ENCODE measurements at regions not wholly inside any gene's neighbourhood (a gene's known extent, or its start where the extent isn't known, plus 50 kb on each side); places are given as distances from the start of the nearest gene placed in this dataset.
A peak's percentile ranks its signal among the peaks of the same experiment; 100 is the strongest.
"Not testable (repeated sequence)": the region's sequence is repeated elsewhere in the genome, so short reads cannot be mapped to it uniquely, and the experiment has no call there.

DNA sequence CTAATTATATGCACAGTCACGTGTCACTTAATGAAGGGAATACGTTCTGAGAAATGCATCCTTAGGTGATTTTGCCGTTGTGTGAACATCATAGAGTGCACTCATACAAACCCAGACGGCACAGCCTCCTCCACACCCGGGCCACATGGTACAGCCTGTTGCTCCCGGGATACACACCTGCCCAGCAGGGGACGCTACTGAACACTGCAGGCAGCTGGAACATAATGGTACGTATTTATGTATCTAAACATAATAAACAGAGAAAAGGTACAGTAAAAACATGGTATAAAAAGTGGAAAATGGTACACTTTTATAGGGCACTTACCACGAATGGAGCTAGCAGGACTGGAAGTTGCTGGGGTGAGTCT lies 752.3 kb upstream of the TPTE start:
- H3K4me3 ChIP-seq (ENCODE audit: low read length); H3K9ac ChIP-seq (ENCODE audit: low read depth, low read length); H3K27ac ChIP-seq (ENCODE audit: low read length); H3K36me3 ChIP-seq (ENCODE audit: insufficient read depth, low read depth, low read length); H3K4me1 ChIP-seq (ENCODE audit: insufficient read depth, low read length); H3K27me3 ChIP-seq (ENCODE audit: insufficient read depth, low read length): not testable (repeated sequence)
- peaks cover 97% of the 10 kb centered on the region for H3K9me3 ChIP-seq (ENCODE audit: insufficient read depth, low read depth, low read length)

DNA sequence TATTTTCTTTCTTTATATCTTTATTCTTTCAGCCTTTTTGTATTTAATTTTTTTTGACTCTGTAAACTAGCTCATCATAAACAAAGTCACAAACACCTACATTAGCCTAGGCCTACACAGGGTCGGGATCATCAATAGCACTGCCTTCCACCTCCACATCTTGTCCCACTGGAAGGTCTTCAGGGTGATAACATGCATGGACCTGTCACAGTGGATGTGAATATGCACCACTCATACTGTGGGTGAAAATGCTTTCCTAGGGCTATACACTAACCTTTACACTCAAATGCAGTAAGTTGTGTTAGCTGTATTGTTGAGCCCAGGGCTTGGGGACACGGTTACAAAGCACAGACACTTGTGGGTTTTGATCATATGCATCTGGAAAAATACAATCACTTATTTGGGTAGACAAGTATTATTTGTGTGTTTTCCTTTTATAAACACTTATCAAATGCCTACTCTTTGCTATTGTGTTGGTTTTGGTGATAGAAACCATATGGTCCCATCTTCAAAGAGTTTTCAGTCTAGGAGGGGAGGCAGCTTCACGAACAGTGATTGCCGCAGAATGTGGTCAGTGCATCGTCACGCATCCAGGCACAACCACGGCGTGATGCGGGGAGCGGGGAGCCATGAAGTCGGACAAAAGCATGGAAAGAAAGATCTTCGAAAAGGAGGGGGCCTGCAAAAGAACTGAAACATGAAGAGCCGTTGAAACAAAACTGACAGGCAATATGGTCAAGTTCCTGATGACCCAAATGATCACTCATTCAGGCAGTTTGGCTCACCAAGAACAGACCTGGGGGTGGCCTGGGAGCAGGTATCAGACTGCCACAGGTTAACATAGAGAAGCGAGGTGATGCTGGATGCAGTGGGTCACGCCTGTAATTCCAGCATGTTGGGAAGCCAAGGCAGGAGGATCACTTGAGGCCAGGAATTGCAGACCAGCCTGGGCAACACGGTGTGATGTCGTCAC lies 751.4 kb upstream of the TPTE start:
- Histone ChIP-seq H3K4me3 (ENCODE audit: low read length) (peak overlapping the region; percentile 10; the same call in 1 of the 2 replicates), H3K9me3 (ENCODE audit: insufficient read depth, low read depth, low read length) (peaks cover 99% of the 10 kb centered on the region)
- H3K27ac ChIP-seq (ENCODE audit: low read length); H3K4me1 ChIP-seq (ENCODE audit: insufficient read depth, low read length); H3K9ac ChIP-seq (ENCODE audit: low read depth, low read length); H3K27me3 ChIP-seq (ENCODE audit: insufficient read depth, low read length); H3K36me3 ChIP-seq (ENCODE audit: insufficient read depth, low read depth, low read length): not testable (repeated sequence)

DNA sequence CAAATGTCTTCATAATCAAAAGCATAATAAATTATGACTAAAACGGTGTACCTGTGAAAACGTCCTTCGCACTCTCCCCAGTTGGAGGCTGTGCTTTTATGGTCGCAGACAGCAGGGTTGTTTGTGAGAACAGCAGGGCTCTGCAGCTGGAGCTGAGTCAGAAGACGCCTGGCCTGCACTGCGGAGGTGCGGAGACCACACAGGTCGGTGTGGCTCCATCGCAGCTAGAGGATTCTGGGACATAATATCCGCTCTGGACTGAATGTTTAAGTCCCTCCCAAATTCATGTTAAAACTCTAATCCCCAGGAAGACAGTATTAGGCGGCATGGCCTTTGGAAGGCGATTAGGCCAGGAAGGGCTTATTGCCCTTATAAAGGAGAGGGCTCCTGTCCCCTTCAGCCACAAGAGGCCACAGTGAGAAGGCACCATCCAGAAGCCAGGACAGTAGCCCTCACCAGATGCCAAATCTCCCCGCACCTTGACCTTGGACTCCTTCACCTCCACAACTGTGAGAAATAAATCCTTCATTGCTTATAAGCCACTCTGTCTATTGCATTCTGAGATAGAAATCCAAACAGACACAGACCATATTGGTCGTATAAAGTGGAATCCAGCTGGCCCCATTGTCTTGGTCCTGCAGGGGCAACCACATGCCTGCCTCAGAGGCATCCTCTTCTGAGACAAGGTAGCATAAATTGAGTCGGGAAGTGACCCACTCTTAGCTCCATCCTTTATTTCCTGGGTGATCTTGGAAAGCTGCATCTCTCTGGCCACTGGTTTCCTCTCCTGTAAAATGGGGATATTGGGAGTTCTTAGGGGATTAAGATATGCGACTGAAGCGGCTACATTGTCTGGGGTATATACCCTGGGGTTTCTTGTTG lies 749.7 kb upstream of the TPTE start:
- not testable (repeated sequence) for H3K27me3 ChIP-seq (ENCODE audit: insufficient read depth, low read length); H3K9ac ChIP-seq (ENCODE audit: low read depth, low read length); H3K4me1 ChIP-seq (ENCODE audit: insufficient read depth, low read length); H3K4me3 ChIP-seq (ENCODE audit: low read length); H3K27ac ChIP-seq (ENCODE audit: low read length); H3K36me3 ChIP-seq (ENCODE audit: insufficient read depth, low read depth, low read length)
- H3K9me3 ChIP-seq (ENCODE audit: insufficient read depth, low read depth, low read length) = peaks cover 99% of the 10 kb centered on the region

DNA sequence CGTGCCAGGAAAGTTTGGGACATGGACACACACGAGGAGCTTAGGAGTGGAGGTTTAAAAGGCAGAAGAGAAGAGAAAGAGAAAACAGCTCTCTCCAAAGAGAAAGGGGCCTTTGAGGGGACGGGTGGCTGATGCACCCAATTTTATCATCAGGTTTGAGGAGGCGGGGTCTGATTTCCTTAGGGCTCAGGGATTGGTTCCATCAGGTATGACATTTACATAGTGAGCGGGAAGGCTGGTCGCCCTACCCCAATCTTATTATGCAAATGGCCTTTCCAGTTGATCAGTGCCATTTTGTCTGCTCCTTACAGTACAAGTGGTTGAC lies 749.1 kb upstream of the TPTE start:
- H3K9ac ChIP-seq (ENCODE audit: low read depth, low read length) = no peak overlapping the region
- no peak overlapping the region for H3K27ac ChIP-seq (ENCODE audit: low read length)
- H3K4me3 ChIP-seq (ENCODE audit: low read length) = no peak overlapping the region
- H3K36me3 ChIP-seq (ENCODE audit: insufficient read depth, low read depth, low read length) = no peaks in the 10 kb centered on the region
- no peaks in the 10 kb centered on the region for H3K4me1 ChIP-seq (ENCODE audit: insufficient read depth, low read length)
- no peaks in the 10 kb centered on the region for H3K27me3 ChIP-seq (ENCODE audit: insufficient read depth, low read length)
- peaks cover 99% of the 10 kb centered on the region for H3K9me3 ChIP-seq (ENCODE audit: insufficient read depth, low read depth, low read length)

DNA sequence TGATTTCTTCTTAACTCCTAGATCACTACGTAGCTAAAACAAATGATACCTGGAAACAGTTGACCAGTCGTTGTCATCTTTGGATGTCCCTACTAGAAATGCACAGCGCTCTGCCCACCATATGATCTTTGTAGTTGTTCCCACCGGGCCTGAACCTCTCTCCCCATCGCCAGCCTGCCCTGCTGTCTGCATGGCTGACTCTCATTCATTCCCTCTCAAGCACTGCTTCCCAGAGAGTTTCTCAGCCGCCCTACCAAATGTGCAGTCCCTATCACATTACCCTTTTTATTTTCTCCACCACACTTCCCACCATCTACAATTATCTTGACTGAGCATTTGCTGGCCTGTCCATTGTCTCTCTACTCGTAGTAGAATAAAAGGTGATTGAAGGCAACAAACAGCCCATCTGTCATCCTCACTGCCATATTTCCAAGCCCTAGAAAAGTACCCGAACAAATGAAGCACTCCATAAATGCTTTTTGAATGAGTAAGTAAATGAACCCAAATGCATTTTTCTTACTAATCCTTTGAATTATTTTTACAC lies 748.4 kb upstream of the TPTE start:
- not testable (repeated sequence) for H3K27me3 ChIP-seq (ENCODE audit: insufficient read depth, low read length); H3K9ac ChIP-seq (ENCODE audit: low read depth, low read length); H3K4me3 ChIP-seq (ENCODE audit: low read length); H3K4me1 ChIP-seq (ENCODE audit: insufficient read depth, low read length); H3K36me3 ChIP-seq (ENCODE audit: insufficient read depth, low read depth, low read length); H3K27ac ChIP-seq (ENCODE audit: low read length)
- peaks cover 98% of the 10 kb centered on the region for H3K9me3 ChIP-seq (ENCODE audit: insufficient read depth, low read depth, low read length)

DNA sequence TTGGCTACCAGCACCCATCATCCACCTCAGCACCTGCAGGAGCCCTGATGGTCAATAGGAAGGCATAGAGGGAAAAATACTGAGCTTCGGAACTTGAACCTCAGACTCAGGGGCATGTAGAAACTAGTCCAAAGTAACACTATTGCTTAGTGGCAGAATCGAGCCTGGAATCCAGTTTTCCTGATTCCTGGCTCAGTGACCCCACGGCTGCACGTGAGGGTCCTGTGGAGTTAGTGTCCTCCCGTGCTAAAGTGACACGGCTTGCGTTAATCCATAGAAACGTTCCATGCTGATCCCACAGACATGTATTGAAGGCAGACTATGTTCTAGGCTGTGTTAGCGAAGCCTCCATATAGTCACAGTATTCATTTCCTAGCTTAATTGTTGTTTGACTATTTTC lies 747.0 kb upstream of the TPTE start:
- H3K27me3 ChIP-seq (ENCODE audit: insufficient read depth, low read length) = no peaks in the 10 kb centered on the region
- no peaks in the 10 kb centered on the region for H3K4me1 ChIP-seq (ENCODE audit: insufficient read depth, low read length)
- no peak overlapping the region for H3K27ac ChIP-seq (ENCODE audit: low read length)
- no peak overlapping the region for H3K4me3 ChIP-seq (ENCODE audit: low read length)
- no peaks in the 10 kb centered on the region for H3K36me3 ChIP-seq (ENCODE audit: insufficient read depth, low read depth, low read length)
- H3K9ac ChIP-seq (ENCODE audit: low read depth, low read length) = no peak overlapping the region
- H3K9me3 ChIP-seq (ENCODE audit: insufficient read depth, low read depth, low read length) = peaks cover 98% of the 10 kb centered on the region

DNA sequence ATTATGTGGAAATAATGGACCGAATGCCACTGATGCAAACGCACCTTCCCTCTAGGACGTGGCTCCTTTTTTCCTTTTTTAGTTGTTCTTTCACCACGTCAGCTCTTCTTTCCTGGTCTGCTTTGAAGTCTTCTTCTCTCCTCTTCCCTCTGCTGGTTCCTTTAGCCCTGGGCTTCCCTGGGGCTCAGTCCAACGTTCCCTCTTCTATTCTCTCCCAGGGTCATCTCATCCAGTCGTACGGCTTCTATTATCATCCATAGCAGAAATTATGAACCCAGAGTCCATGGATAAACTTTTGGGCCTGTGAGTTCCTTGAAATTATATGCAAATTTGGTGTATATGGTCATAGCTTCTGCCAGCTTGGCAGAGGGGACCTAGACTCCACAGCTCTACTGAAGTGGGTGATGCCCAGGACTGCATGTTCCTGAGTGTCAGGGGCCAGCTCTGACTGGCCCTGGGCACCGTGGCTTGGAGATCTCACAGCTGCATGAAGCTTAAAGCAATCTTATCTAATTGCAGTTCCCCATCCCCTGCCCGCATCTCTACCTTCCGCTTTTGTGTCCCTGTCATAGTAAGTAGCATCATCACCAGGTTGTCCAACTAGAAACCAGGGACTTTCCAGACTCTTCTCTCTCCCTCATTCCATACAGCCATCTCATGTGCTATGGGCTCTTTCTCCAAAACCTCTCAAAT lies 746.3 kb upstream of the TPTE start:
- not testable (repeated sequence) for H3K36me3 ChIP-seq (ENCODE audit: insufficient read depth, low read depth, low read length); H3K27me3 ChIP-seq (ENCODE audit: insufficient read depth, low read length); H3K27ac ChIP-seq (ENCODE audit: low read length); H3K4me1 ChIP-seq (ENCODE audit: insufficient read depth, low read length); H3K4me3 ChIP-seq (ENCODE audit: low read length); H3K9ac ChIP-seq (ENCODE audit: low read depth, low read length)
- peaks cover 97% of the 10 kb centered on the region for H3K9me3 ChIP-seq (ENCODE audit: insufficient read depth, low read depth, low read length)

DNA sequence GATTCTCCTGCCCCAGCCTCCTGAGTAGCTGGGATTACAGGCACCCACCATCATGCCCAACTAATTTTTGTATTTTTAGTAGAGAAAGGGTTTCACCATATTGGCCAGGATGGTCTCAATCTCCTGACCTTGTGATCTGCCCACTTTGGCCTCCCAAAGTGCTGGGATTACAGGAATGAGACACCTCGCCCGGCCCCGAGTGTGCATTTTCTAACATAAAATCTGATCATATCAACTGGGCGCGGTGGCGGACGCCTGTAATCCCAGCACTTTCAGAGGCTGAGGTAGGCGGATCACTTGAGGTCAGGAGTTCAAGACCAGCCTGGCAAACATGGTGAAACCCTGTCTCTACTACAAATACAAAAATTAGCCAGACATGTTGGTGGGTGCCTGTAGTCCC lies 745.5 kb upstream of the TPTE start:
- not testable (repeated sequence) for H3K36me3 ChIP-seq (ENCODE audit: insufficient read depth, low read depth, low read length); H3K27me3 ChIP-seq (ENCODE audit: insufficient read depth, low read length)
- H3K9me3 ChIP-seq (ENCODE audit: insufficient read depth, low read depth, low read length) = peaks cover 97% of the 10 kb centered on the region

DNA sequence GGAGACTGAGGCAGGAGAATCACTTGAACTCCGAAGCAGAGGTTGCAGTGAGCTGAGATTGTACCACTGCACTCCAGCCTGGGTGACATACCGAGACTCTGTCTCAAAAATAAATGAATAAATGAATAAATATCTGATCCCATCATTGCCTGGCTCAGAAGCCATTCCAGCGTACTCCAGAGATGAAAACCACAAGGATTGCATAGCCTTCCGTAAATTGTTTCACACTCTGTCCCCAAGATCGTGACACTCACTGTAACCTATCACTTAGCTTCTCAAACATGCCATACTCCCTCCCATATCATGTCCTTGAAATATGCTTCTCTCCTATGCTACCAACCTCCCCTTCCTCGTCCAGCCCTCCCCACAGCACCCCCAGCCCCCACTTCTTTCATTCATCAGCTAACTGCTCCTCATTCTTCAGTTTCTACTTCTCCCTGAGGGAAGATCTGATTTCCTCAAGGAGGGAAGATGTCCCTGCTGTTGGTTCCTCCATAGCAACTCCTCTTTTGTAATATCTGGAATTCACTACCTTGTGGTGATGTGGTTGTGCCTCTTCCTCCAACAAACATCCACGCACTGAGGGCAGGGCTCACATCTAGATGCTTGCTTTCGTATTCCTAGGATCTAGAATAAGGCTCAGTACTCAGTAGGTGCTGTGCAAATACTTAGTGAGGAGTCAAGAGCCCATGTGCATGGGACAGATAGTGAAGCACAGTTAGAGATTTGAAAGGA lies 744.9 kb upstream of the TPTE start:
- H3K36me3 ChIP-seq (ENCODE audit: insufficient read depth, low read depth, low read length); H3K27me3 ChIP-seq (ENCODE audit: insufficient read depth, low read length); H3K4me3 ChIP-seq (ENCODE audit: low read length); H3K27ac ChIP-seq (ENCODE audit: low read length); H3K4me1 ChIP-seq (ENCODE audit: insufficient read depth, low read length); H3K9ac ChIP-seq (ENCODE audit: low read depth, low read length): not testable (repeated sequence)
- peaks cover 97% of the 10 kb centered on the region for H3K9me3 ChIP-seq (ENCODE audit: insufficient read depth, low read depth, low read length)

More for the DNA sequence above, 745.5 kb upstream of the TPTE start:
- not testable (repeated sequence) for H3K4me3 ChIP-seq (ENCODE audit: low read length); H3K4me1 ChIP-seq (ENCODE audit: insufficient read depth, low read length); H3K9ac ChIP-seq (ENCODE audit: low read depth, low read length); H3K27ac ChIP-seq (ENCODE audit: low read length)

DNA sequence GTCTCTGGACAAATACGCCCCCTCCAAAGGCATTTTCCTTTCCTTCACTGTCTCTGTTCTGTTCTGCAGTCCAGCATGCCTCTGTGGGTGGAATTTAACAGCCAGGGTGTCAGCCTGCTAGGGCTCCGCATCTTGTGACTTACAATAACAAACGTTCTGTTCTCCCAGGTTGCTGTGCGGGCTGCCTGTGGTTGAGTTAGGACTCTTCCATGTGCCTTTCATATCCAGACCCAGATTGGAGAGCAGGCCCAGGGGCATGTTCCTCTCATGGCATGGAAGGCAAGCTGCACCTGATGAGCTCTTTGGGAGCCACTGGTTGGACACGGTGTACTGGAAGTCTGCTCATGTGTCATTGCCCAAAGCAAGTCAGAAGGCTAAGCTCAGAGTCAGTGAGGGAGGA lies 742.8 kb upstream of the TPTE start:
- H3K4me3 ChIP-seq (ENCODE audit: low read length); H3K36me3 ChIP-seq (ENCODE audit: insufficient read depth, low read depth, low read length); H3K9ac ChIP-seq (ENCODE audit: low read depth, low read length); H3K27ac ChIP-seq (ENCODE audit: low read length); H3K27me3 ChIP-seq (ENCODE audit: insufficient read depth, low read length); H3K4me1 ChIP-seq (ENCODE audit: insufficient read depth, low read length): not testable (repeated sequence)
- peaks cover 96% of the 10 kb centered on the region for H3K9me3 ChIP-seq (ENCODE audit: insufficient read depth, low read depth, low read length)

DNA sequence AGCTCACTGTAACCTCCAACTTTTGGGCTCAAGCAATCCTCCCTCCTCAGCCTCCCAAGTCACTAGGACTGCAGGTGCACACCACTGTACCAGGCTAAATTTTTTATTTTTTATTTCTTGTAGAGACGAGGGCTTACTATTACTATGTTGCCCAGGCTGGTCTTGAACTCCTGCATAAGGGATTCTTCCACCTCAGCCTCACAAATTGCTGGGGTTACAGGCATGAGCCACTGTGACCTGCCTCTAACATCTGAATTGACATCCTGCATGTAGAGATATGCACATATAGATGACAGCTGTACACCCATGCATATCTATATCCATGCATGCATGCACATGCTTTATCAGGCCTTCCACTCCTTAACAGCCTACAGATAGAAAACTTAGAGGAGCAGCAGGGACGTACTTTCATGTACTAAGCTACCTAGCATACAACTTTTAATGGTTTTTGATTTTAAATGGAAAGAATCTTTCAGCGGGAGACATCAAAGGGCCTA lies 740.9 kb upstream of the TPTE start:
- Histone ChIP-seq H3K36me3 (ENCODE audit: insufficient read depth, low read depth, low read length) (no peaks in the 10 kb centered on the region), H3K27ac (ENCODE audit: low read length) (no peak overlapping the region), H3K9me3 (ENCODE audit: insufficient read depth, low read depth, low read length) (peaks cover 91% of the 10 kb centered on the region), H3K4me1 (ENCODE audit: insufficient read depth, low read length) (no peaks in the 10 kb centered on the region), H3K9ac (ENCODE audit: low read depth, low read length) (no peak overlapping the region), H3K27me3 (ENCODE audit: insufficient read depth, low read length) (no peaks in the 10 kb centered on the region), H3K4me3 (ENCODE audit: low read length) (no peak overlapping the region)
